Activated CD4-positive, alpha-beta T cell treated with anti-CD3 and anti-CD28 coated beads, Interleukin-10, Interleukin-2, amounts not matched to agents 100 ng/mL and 50 ng/mL, durations not matched to agents 16 hours and 8 hours (primary cell): ENCODE measurements at regions not wholly inside any gene's neighbourhood (a gene's known extent, or its start where the extent isn't known, plus 50 kb on each side); places are given as distances from the start of the nearest gene placed in this dataset.

Experiments
- DNase-seq: peaks from one replicate; pipeline ENCODE4 v3.0.0-alpha.2; 2020

GRCh38 chr3:81041331-81041730, 720.1 kb downstream of the GBE1 start:
- no peak for DNase-seq

GRCh38 chr3:81040107-81040506, 721.3 kb downstream of the GBE1 start:
- no peak for DNase-seq

GRCh38 chr3:81033684-81034083, 727.8 kb downstream of the GBE1 start:
- DNase-seq, result no peak

GRCh38 chr3:81033185-81033584, 728.3 kb downstream of the GBE1 start:
- no peak for DNase-seq

GRCh38 chr3:81029861-81030260, 731.6 kb downstream of the GBE1 start:
- DNase-seq, result no peak

GRCh38 chr3:81027344-81027743, 734.1 kb downstream of the GBE1 start:
- no peak for DNase-seq

GRCh38 chr3:81024560-81024959, 736.9 kb downstream of the GBE1 start:
- DNase-seq, result no peak

- no peak for DNase-seq
These were observed 739.1 kb downstream of the GBE1 start for GRCh38 chr3:81022339-81022738.

GRCh38 chr3:81013360-81013759, 748.1 kb downstream of the GBE1 start:
- no peak for DNase-seq

- no peak for DNase-seq
These were observed 755.5 kb downstream of the GBE1 start for GRCh38 chr3:81005992-81006391.

GRCh38 chr3:81003817-81004216, 757.6 kb downstream of the GBE1 start:
- no peak for DNase-seq

- DNase-seq, result no peak
These were observed 758.3 kb downstream of the GBE1 start for GRCh38 chr3:81003008-81003645.

- DNase-seq, result no peak
These were observed 762.0 kb downstream of the GBE1 start for GRCh38 chr3:80999481-80999880.

GRCh38 chr3:80998022-80998421, 763.4 kb downstream of the GBE1 start:
- no peak for DNase-seq

- no peak for DNase-seq
These were observed 763.8 kb downstream of the GBE1 start for GRCh38 chr3:80997622-80998021.

- no peak for DNase-seq
These were observed 766.7 kb downstream of the GBE1 start for GRCh38 chr3:80994767-80995166.

- no peak for DNase-seq
These were observed 767.3 kb downstream of the GBE1 start for GRCh38 chr3:80994085-80994665.

- no peak for DNase-seq
These were observed 768.1 kb downstream of the GBE1 start for GRCh38 chr3:80993241-80993945.

- no peak for DNase-seq
These were observed 777.7 kb downstream of the GBE1 start for GRCh38 chr3:80983753-80984152.

- no peak for DNase-seq
These were observed 783.1 kb downstream of the GBE1 start for GRCh38 chr3:80978216-80978969.

GRCh38 chr3:80970292-80970691, 791.2 kb downstream of the GBE1 start:
- no peak for DNase-seq

- no peak for DNase-seq
These were observed 831.9 kb downstream of the GBE1 start for GRCh38 chr3:80929576-80929975.

- DNase-seq, result no peak
These were observed 846.6 kb downstream of the GBE1 start for GRCh38 chr3:80914854-80915253.

GRCh38 chr3:80898211-80898610, 863.2 kb downstream of the GBE1 start:
- no peak for DNase-seq
